ENCODE measurements at regions not wholly inside any gene's neighbourhood (a gene's known extent, or its start where the extent isn't known, plus 50 kb on each side); places are given as distances from the start of the nearest gene placed in this dataset.
"Not testable (repeated sequence)": the region's sequence is repeated elsewhere in the genome, so short reads cannot be mapped to it uniquely, and the experiment has no call there.

GRCh38 chr5:158039441-158039840 lies 180.5 kb upstream of the CLINT1 start:
- Histone ChIP-seq H3K4me1 (ENCODE audit: control insufficient read depth in 1 of 2, low read depth in 2 of 2) (no peaks in the 10 kb centered on the region), H3K27ac (no peak overlapping the region), H3K4me3 (no peak overlapping the region), H3K36me3 (no peaks in the 10 kb centered on the region), H3K9me3 (peaks cover 9% of the 10 kb centered on the region), H3K27me3 (replicated peaks; ENCODE audit: insufficient read depth) (no peaks in the 10 kb centered on the region)
- DNase-seq (ENCODE audit: low spot score) (no peak), ATAC-seq (ENCODE audit: insufficient number of reproducible peaks, low FRiP score, low read depth) (no peak)
- TF ChIP-seq, protein P1, sequence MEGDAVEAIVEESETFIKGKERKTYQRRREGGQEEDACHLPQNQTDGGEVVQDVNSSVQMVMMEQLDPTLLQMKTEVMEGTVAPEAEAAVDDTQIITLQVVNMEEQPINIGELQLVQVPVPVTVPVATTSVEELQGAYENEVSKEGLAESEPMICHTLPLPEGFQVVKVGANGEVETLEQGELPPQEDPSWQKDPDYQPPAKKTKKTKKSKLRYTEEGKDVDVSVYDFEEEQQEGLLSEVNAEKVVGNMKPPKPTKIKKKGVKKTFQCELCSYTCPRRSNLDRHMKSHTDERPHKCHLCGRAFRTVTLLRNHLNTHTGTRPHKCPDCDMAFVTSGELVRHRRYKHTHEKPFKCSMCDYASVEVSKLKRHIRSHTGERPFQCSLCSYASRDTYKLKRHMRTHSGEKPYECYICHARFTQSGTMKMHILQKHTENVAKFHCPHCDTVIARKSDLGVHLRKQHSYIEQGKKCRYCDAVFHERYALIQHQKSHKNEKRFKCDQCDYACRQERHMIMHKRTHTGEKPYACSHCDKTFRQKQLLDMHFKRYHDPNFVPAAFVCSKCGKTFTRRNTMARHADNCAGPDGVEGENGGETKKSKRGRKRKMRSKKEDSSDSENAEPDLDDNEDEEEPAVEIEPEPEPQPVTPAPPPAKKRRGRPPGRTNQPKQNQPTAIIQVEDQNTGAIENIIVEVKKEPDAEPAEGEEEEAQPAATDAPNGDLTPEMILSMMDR (IDR thresholded peaks at IDR 0.05): no peak

- H3K27ac ChIP-seq; H3K36me3 ChIP-seq; ATAC-seq (ENCODE audit: insufficient number of reproducible peaks, low FRiP score, low read depth); H3K4me3 ChIP-seq; H3K27me3 ChIP-seq (replicated peaks; ENCODE audit: insufficient read depth); H3K4me1 ChIP-seq (ENCODE audit: control insufficient read depth in 1 of 2, low read depth in 2 of 2); DNase-seq (ENCODE audit: low spot score): not testable (repeated sequence)
- H3K9me3 ChIP-seq: peaks cover 13% of the 10 kb centered on the region
These were observed 178.1 kb upstream of the CLINT1 start for GRCh38 chr5:158036983-158037595.

GRCh38 chr5:158034586-158034985 lies 175.6 kb upstream of the CLINT1 start:
- not testable (repeated sequence) for ATAC-seq (ENCODE audit: insufficient number of reproducible peaks, low FRiP score, low read depth)

DNA sequence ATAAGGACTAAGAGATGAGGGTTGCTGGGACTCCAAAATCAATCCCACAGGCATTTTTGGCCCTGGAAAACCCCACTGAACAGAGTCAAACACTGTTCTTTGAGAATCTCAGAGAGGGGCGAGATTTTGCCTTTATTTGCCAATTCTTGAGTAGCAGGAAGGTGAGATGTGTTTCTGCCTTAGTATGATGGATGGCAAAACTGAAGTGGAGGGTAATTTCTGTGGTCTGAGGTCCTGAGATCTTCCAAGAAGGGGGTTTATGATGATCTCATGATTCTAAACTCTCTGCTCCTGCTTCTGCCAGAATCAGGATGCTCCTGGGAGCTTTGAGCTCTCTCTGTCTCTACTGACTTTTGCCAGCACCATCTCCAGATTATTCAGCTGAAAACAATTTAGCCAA lies 174.8 kb upstream of the CLINT1 start:
- ATAC-seq (ENCODE audit: insufficient number of reproducible peaks, low FRiP score, low read depth): no peak

More at GRCh38 chr5:158034586-158034985, 175.6 kb upstream of the CLINT1 start:
- not testable (repeated sequence) for DNase-seq (ENCODE audit: low spot score); H3K27me3 ChIP-seq (replicated peaks; ENCODE audit: insufficient read depth); H3K4me3 ChIP-seq; H3K27ac ChIP-seq; H3K4me1 ChIP-seq (ENCODE audit: control insufficient read depth in 1 of 2, low read depth in 2 of 2); H3K36me3 ChIP-seq
- peaks cover 13% of the 10 kb centered on the region for H3K9me3 ChIP-seq

DNA sequence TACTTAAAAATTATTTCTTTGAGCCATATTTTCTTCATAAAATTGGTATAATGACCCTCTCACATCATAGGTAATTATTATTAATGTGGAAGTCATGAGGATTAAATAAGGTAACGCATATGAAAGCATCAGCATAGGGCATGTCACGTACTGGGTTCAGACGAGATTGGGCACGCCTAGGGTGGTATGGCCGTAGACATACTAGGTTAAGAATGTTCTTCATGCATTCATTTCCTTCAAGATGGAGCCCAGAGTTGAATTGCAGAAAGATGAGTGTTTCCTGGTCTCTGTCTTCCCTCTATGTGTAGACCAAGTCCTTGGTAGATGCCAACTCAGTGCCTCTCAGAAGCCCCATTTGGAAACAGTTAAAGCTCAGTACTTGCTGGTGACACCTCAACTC lies 174.1 kb upstream of the CLINT1 start:
- no peak overlapping the region for H3K4me3 ChIP-seq
- ATAC-seq (ENCODE audit: insufficient number of reproducible peaks, low FRiP score, low read depth) (no peak), DNase-seq (ENCODE audit: low spot score) (no peak)
- no peaks in the 10 kb centered on the region for H3K4me1 ChIP-seq (ENCODE audit: control insufficient read depth in 1 of 2, low read depth in 2 of 2)
- no peaks in the 10 kb centered on the region for H3K27me3 ChIP-seq (replicated peaks; ENCODE audit: insufficient read depth)
- TF ChIP-seq, protein P1 (IDR thresholded peaks at IDR 0.05): no peak
- H3K9me3 ChIP-seq: peaks cover 13% of the 10 kb centered on the region
- H3K27ac ChIP-seq: no peak overlapping the region
- H3K36me3 ChIP-seq: no peaks in the 10 kb centered on the region

More for the DNA sequence above, 174.8 kb upstream of the CLINT1 start:
- TF ChIP-seq, protein P1 (IDR thresholded peaks at IDR 0.05): no peak
- H3K36me3 ChIP-seq: no peaks in the 10 kb centered on the region
- peaks cover 13% of the 10 kb centered on the region for H3K9me3 ChIP-seq
- H3K27ac ChIP-seq: no peak overlapping the region
- H3K4me1 ChIP-seq (ENCODE audit: control insufficient read depth in 1 of 2, low read depth in 2 of 2): no peaks in the 10 kb centered on the region
- no peaks in the 10 kb centered on the region for H3K27me3 ChIP-seq (replicated peaks; ENCODE audit: insufficient read depth)
- no peak for DNase-seq (ENCODE audit: low spot score)
- H3K4me3 ChIP-seq: no peak overlapping the region

DNA sequence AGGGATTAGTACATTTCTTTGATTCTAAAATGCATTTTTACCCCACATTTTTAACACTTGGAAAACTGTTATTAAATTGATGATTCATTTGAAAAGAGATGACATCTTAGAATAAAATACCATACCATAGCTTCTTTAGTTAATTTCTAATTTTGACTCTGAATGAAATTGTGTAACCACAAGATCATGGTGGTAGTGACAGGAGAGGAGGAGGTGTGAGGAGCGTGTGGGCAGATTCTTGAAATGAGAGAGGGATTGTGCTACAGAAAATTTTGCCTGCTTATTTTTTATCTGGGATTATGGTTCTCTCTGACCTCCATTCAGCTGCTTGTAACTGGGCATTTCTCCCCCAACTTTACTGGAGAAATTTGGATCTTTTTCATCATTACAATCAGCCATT lies 173.3 kb upstream of the CLINT1 start:
- ATAC-seq (ENCODE audit: insufficient number of reproducible peaks, low FRiP score, low read depth): no peak
- Histone ChIP-seq H3K27ac (no peak overlapping the region), H3K9me3 (peaks cover 13% of the 10 kb centered on the region), H3K36me3 (no peaks in the 10 kb centered on the region), H3K4me1 (ENCODE audit: control insufficient read depth in 1 of 2, low read depth in 2 of 2) (no peaks in the 10 kb centered on the region), H3K4me3 (no peak overlapping the region), H3K27me3 (replicated peaks; ENCODE audit: insufficient read depth) (no peaks in the 10 kb centered on the region)
- DNase-seq (ENCODE audit: low spot score): no peak
- TF ChIP-seq, protein P1 (IDR thresholded peaks at IDR 0.05): no peak
